ENCODE measurements at regions not wholly inside any gene's neighbourhood (a gene's known extent, or its start where the extent isn't known, plus 50 kb on each side); places are given as distances from the start of the nearest gene placed in this dataset.

GRCh38 chr1:184254849-184255248 lies 132.0 kb upstream of the C1orf21 start:
- no peak for TF ChIP-seq POLR2A (IDR thresholded peaks at IDR 0.05)
- no peak for TF ChIP-seq CTCF (IDR thresholded peaks at IDR 0.05)

Data from prostate gland (tissue), 2 donors.